KG1 (cell line): ENCODE measurements at regions not wholly inside any gene's neighbourhood (a gene's known extent, or its start where the extent isn't known, plus 50 kb on each side); places are given as distances from the start of the nearest gene placed in this dataset.
A peak's percentile ranks its signal among the peaks of the same experiment; 100 is the strongest.

Experiments used
- DNase-seq: peaks from one replicate; lab custom pipeline; 2025; lab: John Stamatoyannopoulos, UW

GRCh38 chr16:11401161-11402050 is 56.1 kb downstream of the RMI2 start:
- DNase-seq: no peak

DNA sequence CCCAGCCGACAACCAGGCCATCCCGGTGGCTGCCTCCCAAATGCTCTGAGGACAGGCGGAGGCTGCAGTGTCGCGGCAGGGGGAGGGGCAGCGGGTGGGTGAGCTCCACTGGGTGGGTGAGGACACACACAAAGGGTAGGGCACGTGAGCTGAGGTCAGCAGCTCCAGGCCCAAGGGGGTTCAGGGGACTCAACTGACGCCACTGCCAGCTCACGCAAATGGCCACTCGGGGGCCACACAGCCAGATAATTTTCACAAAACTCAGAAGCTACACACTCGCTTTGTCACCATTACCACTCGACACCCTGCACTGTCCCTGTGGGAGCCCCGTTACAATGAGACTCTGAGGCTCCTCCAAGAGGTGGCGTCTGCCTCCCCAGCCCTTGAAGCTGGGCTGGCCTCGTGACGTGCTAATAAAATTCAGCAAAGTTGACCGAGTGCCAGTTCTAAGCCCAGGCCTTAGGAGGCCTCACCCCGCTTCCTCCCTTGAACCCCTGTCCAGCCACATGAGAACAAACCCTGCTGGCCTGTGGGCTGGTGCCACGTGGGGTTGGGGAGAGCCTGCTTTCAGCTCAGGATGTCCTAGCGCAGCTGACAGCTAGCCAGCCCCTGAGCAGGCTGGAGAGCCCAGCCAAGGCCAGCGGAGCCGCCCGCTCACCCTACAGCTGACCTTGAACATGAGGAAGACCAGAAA is 56.9 kb downstream of the RMI2 start:
- DNase-seq: no peak

DNA sequence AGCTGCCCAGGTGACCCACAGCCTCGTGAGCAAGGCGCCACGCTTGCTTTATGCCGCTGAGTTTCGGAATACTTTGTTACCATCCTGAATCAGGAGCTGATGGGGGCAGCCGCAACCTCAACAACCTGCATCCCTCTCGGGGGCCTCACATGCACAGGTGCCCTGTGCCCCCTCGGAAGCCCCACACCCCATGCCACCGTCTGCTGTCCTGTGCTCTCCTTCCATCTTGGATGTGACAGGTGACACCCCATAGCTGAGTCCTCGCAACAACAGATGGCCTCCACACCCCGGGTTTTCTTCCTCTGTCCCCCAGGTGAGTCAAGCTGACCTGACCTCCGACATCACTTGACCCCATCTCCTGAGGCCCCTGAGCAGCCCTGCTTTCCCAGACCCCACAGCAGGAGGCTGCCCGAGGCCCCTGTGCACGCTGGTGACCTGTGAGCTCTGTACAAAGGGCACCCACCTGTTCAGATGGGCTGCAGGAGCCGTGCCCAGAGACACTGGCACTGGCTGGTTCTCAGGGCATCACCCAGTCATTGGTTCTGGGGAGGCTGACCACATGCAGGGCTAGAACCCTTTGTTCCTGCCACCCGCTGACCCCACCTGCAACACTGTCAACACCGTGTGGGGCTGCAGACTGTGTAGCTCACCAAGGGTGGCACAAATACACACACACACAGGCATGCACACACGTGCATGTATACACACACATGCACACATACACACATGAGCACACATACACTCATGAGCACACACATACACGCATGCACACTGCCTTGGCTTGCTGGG is 57.7 kb downstream of the RMI2 start:
- no peak for DNase-seq

DNA sequence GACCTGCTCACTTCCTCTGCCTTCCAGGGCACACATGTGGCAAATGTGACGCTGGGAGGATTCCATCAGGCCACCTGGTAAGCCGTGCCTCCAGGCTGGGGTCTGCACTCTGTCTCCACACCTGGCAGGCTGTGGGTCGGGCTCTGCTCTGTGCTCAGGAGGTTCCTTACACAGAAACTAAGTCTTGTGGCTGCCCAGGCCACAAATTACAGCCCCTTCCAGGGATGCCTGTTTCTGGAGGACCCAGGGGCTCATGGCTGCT is 58.2 kb downstream of the RMI2 start:
- no peak for DNase-seq

DNA sequence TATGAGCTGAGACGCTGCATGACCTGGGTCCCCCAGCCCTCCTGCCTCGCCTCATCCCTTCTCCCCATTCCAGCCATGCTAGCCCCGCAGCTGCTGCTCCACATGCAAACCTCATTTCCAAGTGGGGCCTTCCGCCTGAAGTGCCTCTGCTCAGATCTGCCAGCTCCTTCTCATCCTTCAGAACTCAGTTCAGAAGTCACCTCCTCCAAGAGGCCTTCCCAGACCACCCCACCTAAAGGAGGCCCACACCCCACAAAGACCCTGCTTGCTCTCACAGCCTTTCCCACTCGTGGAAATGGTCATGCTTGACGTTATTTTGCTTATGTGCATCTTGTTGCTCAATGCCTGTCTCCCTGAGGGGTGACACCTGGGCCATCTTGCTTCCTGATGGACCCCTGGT is 58.7 kb downstream of the RMI2 start:
- no peak for DNase-seq

DNA sequence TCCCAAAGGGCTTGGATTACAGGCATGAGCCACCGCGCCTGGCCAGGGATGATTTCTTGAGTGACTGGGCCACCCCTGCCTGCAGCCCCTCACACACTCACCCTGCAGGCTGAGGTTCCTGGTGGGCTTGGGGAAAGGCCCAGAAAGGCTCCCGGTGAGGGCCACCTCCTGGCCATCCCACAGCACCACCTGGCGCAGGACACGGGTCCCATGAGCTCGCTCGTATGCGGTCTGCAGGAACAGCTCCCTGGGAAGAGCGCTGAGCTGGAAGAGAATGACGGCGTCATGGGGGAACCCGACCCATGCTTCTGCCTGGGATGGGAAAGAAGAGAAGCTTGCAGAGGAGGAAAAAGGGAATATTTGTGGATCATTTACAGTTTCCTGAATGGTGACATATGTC is 59.3 kb downstream of the RMI2 start:
- no peak for DNase-seq

DNA sequence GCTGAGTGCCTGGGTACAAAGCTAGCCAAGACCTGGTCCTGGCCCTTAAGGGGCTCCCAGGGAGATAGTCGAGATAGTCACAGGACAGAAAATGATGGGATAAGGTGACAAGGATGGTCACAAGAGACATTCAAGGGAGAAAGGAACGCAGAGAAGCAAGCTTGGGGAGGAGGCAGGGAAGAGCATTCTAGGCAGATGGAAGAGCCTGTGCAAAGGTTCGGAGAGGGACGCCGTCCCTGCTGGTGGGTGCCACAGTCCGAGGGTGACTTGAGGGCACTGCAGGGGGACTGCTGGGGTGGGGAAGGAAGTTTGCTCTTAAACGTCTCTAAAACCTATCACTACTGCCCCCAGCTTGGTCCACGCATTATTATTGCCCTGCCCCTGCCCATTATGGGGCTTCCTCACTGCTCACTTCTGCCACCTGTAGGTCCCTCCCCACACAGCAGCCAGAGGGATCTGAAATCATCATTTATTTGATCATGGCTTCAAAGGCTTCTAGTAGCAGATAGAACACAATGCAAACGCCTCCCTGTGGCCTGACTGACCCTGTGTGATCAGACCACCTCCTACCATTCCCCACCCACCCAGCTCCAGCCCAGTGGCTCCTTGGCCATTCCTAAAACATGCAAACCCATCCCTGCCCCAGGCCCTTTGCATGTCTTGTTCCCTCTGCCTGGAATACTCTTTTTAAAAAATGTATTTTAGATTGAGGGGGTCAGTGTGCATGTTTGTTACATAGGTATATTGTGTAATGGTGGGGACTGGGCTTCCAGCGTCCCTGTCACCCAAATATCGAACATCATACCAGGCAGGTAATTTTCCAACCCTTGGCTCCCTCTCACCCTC is 60.3 kb downstream of the RMI2 start:
- DNase-seq: peak; percentile 36

- DNase-seq: no peak
Measured at GRCh38 chr16:11406177-11406560, 60.9 kb downstream of the RMI2 start.

DNA sequence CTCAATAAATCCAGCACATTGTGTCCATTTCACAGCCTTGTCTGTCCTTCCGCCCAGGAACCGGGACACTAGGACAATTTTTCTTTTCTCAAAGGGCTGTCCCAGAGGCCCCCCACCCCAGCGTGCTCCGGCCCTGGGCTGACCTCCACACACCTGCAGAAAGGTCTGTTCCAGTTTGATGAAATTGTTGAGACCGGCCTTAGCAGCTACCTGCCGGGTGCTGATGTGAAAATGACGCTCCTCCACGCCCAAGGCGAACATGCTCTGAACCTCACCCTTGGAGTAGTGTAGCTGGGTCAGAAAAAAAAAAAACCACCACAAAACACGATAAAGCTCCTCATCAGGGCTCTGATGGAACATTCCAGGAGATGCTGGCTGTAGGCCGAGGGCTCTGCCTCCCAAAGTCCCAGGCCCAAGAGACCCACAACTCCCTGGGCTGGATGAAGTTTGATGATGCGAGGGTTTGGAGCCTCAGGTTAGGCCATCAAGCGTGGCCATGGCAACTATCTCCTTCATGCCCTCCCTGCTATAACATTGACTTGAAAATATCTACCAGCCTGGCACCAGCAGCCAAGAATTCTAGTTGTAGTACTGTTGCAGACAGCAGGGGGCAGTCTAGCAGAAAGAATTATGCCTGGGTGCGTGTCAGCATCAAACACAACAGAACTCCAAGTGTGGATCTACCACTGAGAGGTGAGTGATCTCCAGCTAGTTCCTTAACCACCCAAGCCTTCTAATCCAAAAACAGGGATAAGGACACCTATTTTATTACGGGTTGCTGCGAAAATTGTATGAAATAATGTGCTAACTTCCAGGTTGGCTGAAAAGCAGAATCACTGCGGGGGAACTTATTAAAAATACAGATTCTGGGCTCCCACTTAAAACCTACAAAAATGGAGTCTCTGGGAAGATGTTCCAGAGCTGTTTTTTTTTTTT is 62.1 kb downstream of the RMI2 start:
- DNase-seq: peak; percentile 31

GRCh38 chr16:11408216-11408615 is 63.0 kb downstream of the RMI2 start:
- DNase-seq: no peak

- DNase-seq: no peak
Measured at GRCh38 chr16:11409398-11409797, 64.1 kb downstream of the RMI2 start.

GRCh38 chr16:11410376-11411058 is 65.3 kb downstream of the RMI2 start:
- DNase-seq: no peak

DNA sequence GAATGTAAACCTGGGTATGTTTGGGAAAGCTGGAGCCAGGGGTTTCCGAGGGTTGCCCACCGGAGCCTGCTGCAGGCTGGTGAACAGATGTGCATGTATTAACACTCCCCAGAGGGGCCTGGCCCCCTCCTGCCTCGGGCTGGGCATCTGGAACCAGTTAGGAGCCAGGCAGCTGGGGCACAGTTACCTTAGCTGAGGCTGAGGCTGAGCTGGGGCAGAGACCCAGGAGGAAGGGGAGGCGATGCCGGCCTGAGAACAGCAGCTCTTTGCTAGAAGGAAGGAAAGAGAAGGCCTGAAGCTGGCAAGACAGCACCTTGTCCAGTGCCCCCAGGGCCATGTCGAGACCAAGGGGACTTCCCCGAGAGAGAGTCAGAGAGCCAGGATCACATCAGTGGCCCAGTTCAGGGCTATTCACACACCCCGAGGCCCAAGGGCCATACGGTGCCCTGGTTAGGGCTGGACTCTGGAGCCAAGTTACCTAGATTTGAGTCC is 65.8 kb downstream of the RMI2 start:
- no peak for DNase-seq

- DNase-seq: no peak
Measured at GRCh38 chr16:11412175-11412904, 67.1 kb downstream of the RMI2 start.

- no peak for DNase-seq
Measured at GRCh38 chr16:11412965-11413887, 68.0 kb downstream of the RMI2 start.

DNA sequence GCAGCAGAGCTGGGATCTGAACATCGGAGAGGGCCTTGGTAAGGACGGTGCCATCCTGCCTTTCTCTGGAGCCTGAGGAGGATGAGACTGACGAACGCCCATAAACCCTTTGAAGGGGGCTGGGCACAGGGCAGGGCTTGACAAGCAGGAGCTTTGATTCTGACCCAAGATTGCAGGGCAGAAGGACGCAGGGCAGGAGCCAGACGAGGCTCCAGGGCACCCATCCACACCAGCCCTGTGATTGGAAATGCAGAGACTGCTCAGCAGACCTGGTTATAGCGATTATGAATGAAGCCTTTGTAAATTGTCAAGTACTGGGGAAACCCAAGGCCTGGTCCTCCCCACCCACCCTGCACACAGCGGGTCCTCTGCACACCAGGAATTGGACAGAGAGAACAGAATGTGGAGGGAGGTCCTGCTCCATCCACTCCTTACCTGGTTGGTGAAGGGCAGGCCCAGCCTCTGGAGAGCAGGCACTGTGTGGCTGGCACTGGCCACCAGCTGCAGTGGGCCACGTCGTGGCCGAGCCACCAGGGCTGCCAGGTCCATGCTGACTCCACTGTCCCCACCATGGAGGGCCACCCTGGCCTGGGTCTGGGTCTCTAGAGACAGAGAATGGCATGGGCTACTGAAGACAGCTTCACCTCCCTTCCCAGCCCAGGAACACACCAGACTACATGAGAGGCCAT is 68.8 kb downstream of the RMI2 start:
- no peak for DNase-seq
